Neural crest cell (in vitro differentiated cells): ENCODE measurements at regions not wholly inside any gene's neighbourhood (a gene's known extent, or its start where the extent isn't known, plus 50 kb on each side); places are given as distances from the start of the nearest gene placed in this dataset.

Experiments
- DNase-seq: peaks from one replicate; pipeline ENCODE4 v3.0.0; 2021; ENCODE audit warnings: low read depth, mixed read lengths, low spot score
- H3K27ac Mint-ChIP-seq: one replicate; pipeline ENCODE4 v1.8.0; 2021; ENCODE audit warnings: mild to moderate bottlenecking, mixed read lengths; ENCODE audit not compliant: unreplicated experiment
- H3K27me3 Mint-ChIP-seq: 2 replicates; pipeline ENCODE4 v1.8.0; 2021; ENCODE audit warnings: low read depth, mild to moderate bottlenecking, mixed read lengths
- H3K36me3 Mint-ChIP-seq: 2 replicates; pipeline ENCODE4 v1.8.0; 2021; ENCODE audit warnings: low read depth, mild to moderate bottlenecking, mixed read lengths
- H3K4me1 Mint-ChIP-seq: 2 replicates; pipeline ENCODE4 v1.8.0; 2021; ENCODE audit warnings: mixed read lengths
- H3K4me3 Mint-ChIP-seq: one replicate; pipeline ENCODE4 v1.8.0; 2021; ENCODE audit warnings: mild to moderate bottlenecking, mixed read lengths
- H3K9me3 Mint-ChIP-seq: 2 replicates; pipeline ENCODE4 v1.8.0; 2021; ENCODE audit warnings: mixed read lengths
- CTCF ChIP-seq: fragments of 200-600 bp; sonication (generic); conservative IDR thresholded peaks from 2 replicates; pipeline ENCODE4 v1.5.0; 2021; ENCODE audit warnings: antibody characterized with exemption, mild to moderate bottlenecking

- no peak for DNase-seq
- TF ChIP-seq CTCF = no peak
- peaks cover 3% of the 10 kb centered on the region for H3K4me1 Mint-ChIP-seq
- no peak overlapping the region for H3K4me3 Mint-ChIP-seq
- no peaks in the 10 kb centered on the region for H3K36me3 Mint-ChIP-seq
- H3K27me3 Mint-ChIP-seq = peaks cover 2% of the 10 kb centered on the region
- peaks cover 4% of the 10 kb centered on the region for H3K9me3 Mint-ChIP-seq
- H3K27ac Mint-ChIP-seq = no peak overlapping the region
Observed at GRCh38 chr6:148616841-148617240, 130.0 kb upstream of the UST start.

DNA sequence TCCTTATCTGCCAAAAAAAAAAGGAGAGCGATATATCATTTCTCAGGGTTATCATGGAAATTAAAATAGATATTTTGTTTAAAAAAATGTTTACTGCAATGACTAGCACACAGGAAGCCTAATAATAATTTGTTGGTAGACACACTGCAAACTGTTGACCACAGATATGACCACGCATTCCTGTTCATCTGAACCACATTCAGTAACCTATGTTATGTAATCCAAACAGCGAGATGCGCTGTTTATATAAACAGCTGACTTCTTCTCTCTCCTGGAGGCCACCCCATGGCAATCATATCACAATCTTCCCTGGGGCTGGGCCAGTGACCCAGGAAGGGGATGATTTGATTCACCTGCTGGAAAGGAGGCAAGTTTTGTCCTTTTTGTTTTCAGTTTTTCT lies 129.3 kb upstream of the UST start:
- no peak overlapping the region for H3K27ac Mint-ChIP-seq
- H3K9me3 Mint-ChIP-seq = peaks cover 4% of the 10 kb centered on the region
- no peak overlapping the region for H3K4me3 Mint-ChIP-seq
- H3K4me1 Mint-ChIP-seq = peaks cover 3% of the 10 kb centered on the region
- no peak for TF ChIP-seq CTCF
- H3K27me3 Mint-ChIP-seq = peaks cover 2% of the 10 kb centered on the region
- no peak for DNase-seq
- no peaks in the 10 kb centered on the region for H3K36me3 Mint-ChIP-seq

DNA sequence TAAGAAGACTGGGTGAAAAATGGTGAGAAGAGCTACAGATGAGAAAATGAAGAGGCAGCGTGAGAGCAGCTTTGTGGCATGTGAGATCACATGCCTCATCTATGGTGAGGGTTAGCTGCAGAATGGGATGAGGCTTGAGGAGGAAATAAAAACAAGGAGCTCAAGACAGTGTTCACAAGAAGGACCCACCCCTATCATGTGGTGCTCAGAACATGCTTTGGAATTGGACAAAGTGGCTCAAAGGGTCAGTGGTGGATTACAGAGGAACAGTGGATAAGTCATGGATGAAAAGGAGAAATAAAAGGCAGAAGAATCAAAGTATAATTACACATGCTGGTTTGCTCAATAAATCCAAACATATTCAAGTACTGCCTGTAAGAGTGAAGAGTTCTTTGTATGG lies 126.9 kb upstream of the UST start:
- Mint-ChIP-seq H3K36me3 (no peaks in the 10 kb centered on the region), H3K4me3 (no peak overlapping the region), H3K4me1 (peaks cover 3% of the 10 kb centered on the region), H3K27me3 (peaks cover 2% of the 10 kb centered on the region), H3K9me3 (peaks cover 7% of the 10 kb centered on the region), H3K27ac (no peak overlapping the region)
- DNase-seq = no peak
- TF ChIP-seq CTCF = no peak

GRCh38 chr6:148620579-148621298 lies 126.1 kb upstream of the UST start:
- peaks cover 3% of the 10 kb centered on the region for H3K4me1 Mint-ChIP-seq
- no peak for DNase-seq
- H3K9me3 Mint-ChIP-seq = peaks cover 7% of the 10 kb centered on the region
- TF ChIP-seq CTCF = no peak
- H3K4me3 Mint-ChIP-seq = no peak overlapping the region
- no peaks in the 10 kb centered on the region for H3K36me3 Mint-ChIP-seq
- peaks cover 2% of the 10 kb centered on the region for H3K27me3 Mint-ChIP-seq
- H3K27ac Mint-ChIP-seq = no peak overlapping the region

DNA sequence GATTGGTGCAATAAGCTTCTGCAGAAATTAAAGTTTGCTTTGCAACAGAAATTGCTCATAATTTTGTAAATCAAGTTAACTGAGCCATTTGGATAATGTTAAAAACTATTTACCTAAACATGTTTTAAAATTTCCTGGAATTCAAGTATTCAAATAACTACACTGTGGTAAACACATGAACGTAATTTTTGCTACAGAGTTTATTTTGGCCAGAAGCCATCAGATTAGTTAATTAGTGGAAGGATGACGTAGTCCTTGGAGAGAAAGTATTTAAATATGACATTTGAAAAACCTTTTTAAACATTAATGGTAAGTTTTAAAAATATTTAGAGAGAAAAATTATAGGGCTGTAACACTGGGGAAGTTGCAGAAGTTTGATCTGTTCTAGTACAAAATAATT lies 121.2 kb upstream of the UST start:
- Mint-ChIP-seq H3K27me3 (no peaks in the 10 kb centered on the region), H3K9me3 (peaks cover 7% of the 10 kb centered on the region), H3K36me3 (no peaks in the 10 kb centered on the region), H3K4me3 (no peak overlapping the region), H3K4me1 (no peaks in the 10 kb centered on the region), H3K27ac (no peak overlapping the region)
- DNase-seq = no peak
- TF ChIP-seq CTCF = no peak
